ENCODE measurements at regions not wholly inside any gene's neighbourhood (a gene's known extent, or its start where the extent isn't known, plus 50 kb on each side); places are given as distances from the start of the nearest gene placed in this dataset.
A peak's percentile ranks its signal among the peaks of the same experiment; 100 is the strongest.

GRCh38 chr18:43405097-43405496, 127.8 kb upstream of the SYT4 start:
- Histone ChIP-seq H3K27ac (no peak overlapping the region), H3K4me3 (no peak overlapping the region), H3K4me1 (replicated peaks in 1 of 2) (peaks cover 0 to 4% of the 10 kb centered on the region in 2 donors)
- 20 to 92% (median 63%) methylated on average over 1 of the region's 1 CpG; no CpG with 5 or more reads in 5 of the 10 experiments for WGBS, 10 experiments
- in situ Hi-C loops (cut with MboI; ENCODE audit: low pct_unique_long_range_greater_than_20kb in 2 of 9, low sequenced_read_pairs in 9 of 9, unreplicated experiment in 9 of 9): no loop called here
- ATAC-seq (replicated peaks in 6 of 8): peak in 5 of 8 experiments; percentile 49 to 64 (median 52)

- in situ Hi-C loops (cut with MboI; ENCODE audit: low pct_unique_long_range_greater_than_20kb in 2 of 9, low sequenced_read_pairs in 9 of 9, unreplicated experiment in 9 of 9): no loop called here
- no peak for ATAC-seq (replicated peaks in 6 of 8)
- no peak overlapping the region for H3K4me3 ChIP-seq
- no peak overlapping the region for H3K27ac ChIP-seq
- no peaks in the 10 kb centered on the region for H3K4me1 ChIP-seq (replicated peaks in 1 of 2)
- 0 to 100% (median 57%) methylated on average over 1 to 6 of the region's 6 CpGs; no CpG with 5 or more reads in 1 of the 10 experiments for WGBS, 10 experiments
These were observed 136.7 kb upstream of the SYT4 start for GRCh38 chr18:43414006-43414405.

GRCh38 chr18:43420091-43420490, 142.8 kb upstream of the SYT4 start:
- H3K4me1 ChIP-seq (replicated peaks in 1 of 2): no peaks in the 10 kb centered on the region
- in situ Hi-C loops (cut with MboI; ENCODE audit: low pct_unique_long_range_greater_than_20kb in 2 of 9, low sequenced_read_pairs in 9 of 9, unreplicated experiment in 9 of 9): no loop called here
- no peak for ATAC-seq (replicated peaks in 6 of 8)
- H3K4me3 ChIP-seq: no peak overlapping the region
- no peak overlapping the region for H3K27ac ChIP-seq

GRCh38 chr18:43420950-43421349, 143.7 kb upstream of the SYT4 start:
- no peak for ATAC-seq (replicated peaks in 6 of 8)

GRCh38 chr18:43422518-43422917, 145.2 kb upstream of the SYT4 start:
- H3K4me1 ChIP-seq (replicated peaks in 1 of 2): no peaks in the 10 kb centered on the region
- H3K27ac ChIP-seq: no peak overlapping the region
- ATAC-seq (replicated peaks in 6 of 8): peak in 6 of 8 experiments; percentile 30 to 98 (median 66)
- WGBS, 10 experiments: 0 to 68% (median 50%) methylated on average over 2 to 4 of the region's 4 CpGs; no CpG with 5 or more reads in 1 of the 10 experiments
- in situ Hi-C loops (cut with MboI; ENCODE audit: low pct_unique_long_range_greater_than_20kb in 2 of 9, low sequenced_read_pairs in 9 of 9, unreplicated experiment in 9 of 9): no loop called here
- no peak overlapping the region for H3K4me3 ChIP-seq

More at GRCh38 chr18:43420950-43421349, 143.7 kb upstream of the SYT4 start:
- H3K4me1 ChIP-seq (replicated peaks in 1 of 2): no peaks in the 10 kb centered on the region
- H3K27ac ChIP-seq: no peak overlapping the region
- in situ Hi-C loops (cut with MboI; ENCODE audit: low pct_unique_long_range_greater_than_20kb in 2 of 9, low sequenced_read_pairs in 9 of 9, unreplicated experiment in 9 of 9): no loop called here
- 0 to 100% (median 41%) methylated on average over 2 of the region's 2 CpGs for WGBS, 10 experiments
- H3K4me3 ChIP-seq: no peak overlapping the region

GRCh38 chr18:43435851-43436250, 158.6 kb upstream of the SYT4 start:
- Histone ChIP-seq H3K4me3 (no peak overlapping the region), H3K4me1 (replicated peaks in 1 of 2) (no peaks in the 10 kb centered on the region), H3K27ac (no peak overlapping the region)
- ATAC-seq (replicated peaks in 6 of 8): no peak
- in situ Hi-C loops (cut with MboI; ENCODE audit: low pct_unique_long_range_greater_than_20kb in 2 of 9, low sequenced_read_pairs in 9 of 9, unreplicated experiment in 9 of 9): loop anchor here in 1 of 9 experiments (25.0 kb wide), 1 partner anchor 101 kb away; no protein-coding TSS in a partner anchor
- WGBS, 10 experiments: 0 to 100% (median 78%) methylated on average over 1 to 3 of the region's 3 CpGs; no CpG with 5 or more reads in 1 of the 10 experiments

- in situ Hi-C loops (cut with MboI; ENCODE audit: low pct_unique_long_range_greater_than_20kb in 2 of 9, low sequenced_read_pairs in 9 of 9, unreplicated experiment in 9 of 9): loop anchor here in 1 of 9 experiments (25.0 kb wide), 1 partner anchor 95 kb away; no protein-coding TSS in a partner anchor
- no peak for ATAC-seq (replicated peaks in 6 of 8)
- Histone ChIP-seq H3K27ac (no peak overlapping the region), H3K4me3 (no peak overlapping the region), H3K4me1 (replicated peaks in 1 of 2) (no peaks in the 10 kb centered on the region)
- 10 to 91% (median 65%) methylated on average over 2 to 4 of the region's 4 CpGs; no CpG with 5 or more reads in 1 of the 10 experiments for WGBS, 10 experiments
These were observed 164.8 kb upstream of the SYT4 start for GRCh38 chr18:43442131-43442530.

GRCh38 chr18:43442571-43442970, 165.3 kb upstream of the SYT4 start:
- ATAC-seq (replicated peaks in 6 of 8): no peak
- no peak overlapping the region for H3K4me3 ChIP-seq
- no peak overlapping the region for H3K27ac ChIP-seq
- no peaks in the 10 kb centered on the region for H3K4me1 ChIP-seq (replicated peaks in 1 of 2)
- in situ Hi-C loops (cut with MboI; ENCODE audit: low pct_unique_long_range_greater_than_20kb in 2 of 9, low sequenced_read_pairs in 9 of 9, unreplicated experiment in 9 of 9): loop anchor here in 1 of 9 experiments (25.0 kb wide), 1 partner anchor 95 kb away; no protein-coding TSS in a partner anchor
- WGBS, 10 experiments: 0 to 100% (median 0%) methylated on average over 1 of the region's 1 CpG; no CpG with 5 or more reads in 3 of the 10 experiments

GRCh38 chr18:43465483-43465882, 188.2 kb upstream of the SYT4 start:
- ATAC-seq (replicated peaks in 6 of 8): no peak
- Histone ChIP-seq H3K4me1 (replicated peaks in 1 of 2) (no peaks in the 10 kb centered on the region), H3K4me3 (no peak overlapping the region), H3K27ac (no peak overlapping the region)
- in situ Hi-C loops (cut with MboI; ENCODE audit: low pct_unique_long_range_greater_than_20kb in 2 of 9, low sequenced_read_pairs in 9 of 9, unreplicated experiment in 9 of 9): no loop called here

GRCh38 chr18:43471873-43472272, 194.6 kb upstream of the SYT4 start:
- 7 to 86% (median 38%) methylated on average over 3 to 5 of the region's 5 CpGs; no CpG with 5 or more reads in 1 of the 10 experiments for WGBS, 10 experiments
- no peak overlapping the region for H3K27ac ChIP-seq
- H3K4me1 ChIP-seq (replicated peaks in 1 of 2): no peaks in the 10 kb centered on the region
- in situ Hi-C loops (cut with MboI; ENCODE audit: low pct_unique_long_range_greater_than_20kb in 2 of 9, low sequenced_read_pairs in 9 of 9, unreplicated experiment in 9 of 9): no loop called here
- no peak overlapping the region for H3K4me3 ChIP-seq
- peak in 1 of 8 experiments; percentile 32 for ATAC-seq (replicated peaks in 6 of 8)

GRCh38 chr18:43481069-43481468, 203.8 kb upstream of the SYT4 start:
- 0 to 100% (median 76%) methylated on average over 1 to 3 of the region's 3 CpGs for WGBS, 10 experiments
- no peaks in the 10 kb centered on the region for H3K4me1 ChIP-seq (replicated peaks in 1 of 2)
- no peak overlapping the region for H3K27ac ChIP-seq
- in situ Hi-C loops (cut with MboI; ENCODE audit: low pct_unique_long_range_greater_than_20kb in 2 of 9, low sequenced_read_pairs in 9 of 9, unreplicated experiment in 9 of 9): no loop called here
- no peak for ATAC-seq (replicated peaks in 6 of 8)
- H3K4me3 ChIP-seq: no peak overlapping the region

GRCh38 chr18:43482136-43482535, 204.8 kb upstream of the SYT4 start:
- in situ Hi-C loops (cut with MboI; ENCODE audit: low pct_unique_long_range_greater_than_20kb in 2 of 9, low sequenced_read_pairs in 9 of 9, unreplicated experiment in 9 of 9): no loop called here
- H3K4me1 ChIP-seq (replicated peaks in 1 of 2): no peaks in the 10 kb centered on the region
- ATAC-seq (replicated peaks in 6 of 8): no peak
- no peak overlapping the region for H3K27ac ChIP-seq
- no peak overlapping the region for H3K4me3 ChIP-seq
- WGBS, 10 experiments: 20 to 97% (median 58%) methylated on average over 2 to 7 of the region's 14 CpGs; no CpG with 5 or more reads in 4 of the 10 experiments

- Histone ChIP-seq H3K4me3 (no peak overlapping the region), H3K27ac (no peak overlapping the region), H3K4me1 (replicated peaks in 1 of 2) (no peaks in the 10 kb centered on the region)
- WGBS, 10 experiments: 33 to 93% (median 80%) methylated on average over 2 to 5 of the region's 14 CpGs; no CpG with 5 or more reads in 5 of the 10 experiments
- in situ Hi-C loops (cut with MboI; ENCODE audit: low pct_unique_long_range_greater_than_20kb in 2 of 9, low sequenced_read_pairs in 9 of 9, unreplicated experiment in 9 of 9): no loop called here
- no peak for ATAC-seq (replicated peaks in 6 of 8)
These were observed 205.3 kb upstream of the SYT4 start for GRCh38 chr18:43482600-43482999.

- no peak for ATAC-seq (replicated peaks in 6 of 8)
- Histone ChIP-seq H3K27ac (no peak overlapping the region), H3K4me1 (replicated peaks in 1 of 2) (no peaks in the 10 kb centered on the region), H3K4me3 (no peak overlapping the region)
- WGBS, 10 experiments: 17 to 100% (median 50%) methylated on average over 1 of the region's 1 CpG; no CpG with 5 or more reads in 7 of the 10 experiments
- in situ Hi-C loops (cut with MboI; ENCODE audit: low pct_unique_long_range_greater_than_20kb in 2 of 9, low sequenced_read_pairs in 9 of 9, unreplicated experiment in 9 of 9): no loop called here
These were observed 207.4 kb upstream of the SYT4 start for GRCh38 chr18:43484710-43485109.
